ENCODE measurements at regions not wholly inside any gene's neighbourhood (a gene's known extent, or its start where the extent isn't known, plus 50 kb on each side); places are given as distances from the start of the nearest gene placed in this dataset.

- FAIRE-seq = no peak
Measured at GRCh38 chr3:135755330-135756105, 210.0 kb upstream of the PPP2R3A start.

- FAIRE-seq = no peak
Measured at GRCh38 chr3:135756106-135756668, 209.3 kb upstream of the PPP2R3A start.

- FAIRE-seq = no peak
Measured at GRCh38 chr3:135757421-135757820, 208.1 kb upstream of the PPP2R3A start.

- FAIRE-seq = no peak
Measured at GRCh38 chr3:135758961-135759360, 206.6 kb upstream of the PPP2R3A start.

- no peak for FAIRE-seq
Measured at GRCh38 chr3:135759651-135760050, 205.9 kb upstream of the PPP2R3A start.

- FAIRE-seq = no peak
Measured at GRCh38 chr3:135760581-135760980, 204.9 kb upstream of the PPP2R3A start.

- FAIRE-seq = no peak
Measured at GRCh38 chr3:135762188-135762856, 203.2 kb upstream of the PPP2R3A start.

GRCh38 chr3:135766115-135766514 lies 199.4 kb upstream of the PPP2R3A start:
- FAIRE-seq = no peak

- FAIRE-seq = no peak
Measured at GRCh38 chr3:135771760-135772159, 193.8 kb upstream of the PPP2R3A start.

GRCh38 chr3:135779024-135779423 lies 186.5 kb upstream of the PPP2R3A start:
- no peak for FAIRE-seq

- no peak for FAIRE-seq
Measured at GRCh38 chr3:135779590-135780235, 185.8 kb upstream of the PPP2R3A start.

- no peak for FAIRE-seq
Measured at GRCh38 chr3:135781026-135781815, 184.3 kb upstream of the PPP2R3A start.

- no peak for FAIRE-seq
Measured at GRCh38 chr3:135784557-135784956, 181.0 kb upstream of the PPP2R3A start.

GRCh38 chr3:135788146-135788545 lies 177.4 kb upstream of the PPP2R3A start:
- FAIRE-seq = no peak

- FAIRE-seq = no peak
Measured at GRCh38 chr3:135788978-135789377, 176.6 kb upstream of the PPP2R3A start.

- no peak for FAIRE-seq
Measured at GRCh38 chr3:135792174-135792573, 173.4 kb upstream of the PPP2R3A start.

GRCh38 chr3:135792858-135793475 lies 172.6 kb upstream of the PPP2R3A start:
- no peak for FAIRE-seq

- no peak for FAIRE-seq
Measured at GRCh38 chr3:135800071-135800549, 165.4 kb upstream of the PPP2R3A start.

- FAIRE-seq = no peak
Measured at GRCh38 chr3:135801018-135801417, 164.5 kb upstream of the PPP2R3A start.

GRCh38 chr3:135802171-135802570 lies 163.4 kb upstream of the PPP2R3A start:
- no peak for FAIRE-seq

GRCh38 chr3:135803028-135803692 lies 162.4 kb upstream of the PPP2R3A start:
- FAIRE-seq = no peak

GRCh38 chr3:135805752-135806151 lies 159.8 kb upstream of the PPP2R3A start:
- FAIRE-seq = no peak

Data from A204.1 (cell line).